ENCODE measurements at regions not wholly inside any gene's neighbourhood (a gene's known extent, or its start where the extent isn't known, plus 50 kb on each side); places are given as distances from the start of the nearest gene placed in this dataset.

GRCh38 chr3:117818592-117818991 is 1109.0 kb downstream of the TUSC7 start:
- H3K4me1 ChIP-seq (ENCODE audit: control insufficient read depth, insufficient read depth, low read length), result no peaks in the 10 kb centered on the region
- H3K4me3 ChIP-seq (ENCODE audit: low read length), result no peak overlapping the region
- no peaks in the 10 kb centered on the region for H3K9me3 ChIP-seq (ENCODE audit: control insufficient read depth, low read length)
- no peaks in the 10 kb centered on the region for H3K27me3 ChIP-seq (ENCODE audit: control insufficient read depth, insufficient read depth, low read length)
- H3K36me3 ChIP-seq (ENCODE audit: control insufficient read depth, insufficient read depth, low read length), result no peaks in the 10 kb centered on the region
- H3K9ac ChIP-seq (ENCODE audit: low read length), result no peak overlapping the region

DNA sequence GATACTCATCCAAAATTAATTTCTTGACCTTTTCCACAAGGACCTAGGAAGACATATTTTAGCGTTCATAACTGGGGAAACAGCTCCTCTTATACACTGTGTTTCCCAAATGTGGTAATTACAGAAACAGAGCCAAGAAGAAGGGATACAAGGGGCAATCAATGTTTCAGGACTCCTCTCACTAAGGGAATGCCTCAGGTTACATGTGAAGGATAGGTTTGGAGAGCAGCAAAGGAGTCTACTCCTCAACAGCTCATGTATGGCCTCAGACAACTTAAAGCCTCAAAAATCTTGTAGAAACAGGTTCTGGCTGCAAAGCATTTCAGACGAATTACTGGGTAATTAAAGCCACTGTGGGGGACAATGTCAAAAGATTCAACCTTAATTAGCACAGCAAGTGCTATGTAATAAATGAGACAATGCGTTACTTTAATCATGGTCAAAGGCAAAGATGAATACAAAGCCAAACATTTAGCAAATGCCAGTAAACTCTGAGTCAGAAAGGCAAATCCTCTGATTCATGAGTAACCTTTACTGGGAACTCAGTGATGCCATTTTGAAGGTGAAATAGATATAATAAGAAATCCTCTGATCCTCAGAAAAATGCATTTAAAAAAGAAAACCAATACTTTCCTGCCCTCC is 1111.2 kb downstream of the TUSC7 start:
- no peaks in the 10 kb centered on the region for H3K27me3 ChIP-seq (ENCODE audit: control insufficient read depth, insufficient read depth, low read length)
- no peaks in the 10 kb centered on the region for H3K4me1 ChIP-seq (ENCODE audit: control insufficient read depth, insufficient read depth, low read length)
- H3K36me3 ChIP-seq (ENCODE audit: control insufficient read depth, insufficient read depth, low read length), result no peaks in the 10 kb centered on the region
- no peaks in the 10 kb centered on the region for H3K9me3 ChIP-seq (ENCODE audit: control insufficient read depth, low read length)
- H3K4me3 ChIP-seq (ENCODE audit: low read length), result no peak overlapping the region
- H3K9ac ChIP-seq (ENCODE audit: low read length), result no peak overlapping the region

DNA sequence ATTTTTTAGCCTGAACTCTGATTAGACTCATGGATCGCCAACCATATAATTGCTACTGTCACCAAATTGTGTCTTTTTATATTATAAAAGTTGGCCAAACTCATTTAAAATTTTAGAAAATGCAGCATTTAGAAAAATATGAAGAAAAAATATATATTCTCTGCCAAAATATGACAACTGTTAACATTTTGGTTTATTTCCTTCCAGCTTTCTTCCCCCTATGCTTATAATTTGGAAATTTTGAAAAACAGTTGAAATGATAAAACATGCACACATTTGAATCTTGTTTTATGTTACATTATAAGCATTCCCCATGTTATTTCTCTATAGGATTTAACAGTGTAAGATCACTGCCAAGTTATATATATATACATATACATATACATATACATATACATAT is 1112.8 kb downstream of the TUSC7 start:
- Histone ChIP-seq H3K4me3 (ENCODE audit: low read length) (no peak overlapping the region), H3K4me1 (ENCODE audit: control insufficient read depth, insufficient read depth, low read length) (no peaks in the 10 kb centered on the region), H3K9ac (ENCODE audit: low read length) (no peak overlapping the region), H3K36me3 (ENCODE audit: control insufficient read depth, insufficient read depth, low read length) (no peaks in the 10 kb centered on the region), H3K27me3 (ENCODE audit: control insufficient read depth, insufficient read depth, low read length) (no peaks in the 10 kb centered on the region), H3K9me3 (ENCODE audit: control insufficient read depth, low read length) (no peaks in the 10 kb centered on the region)

DNA sequence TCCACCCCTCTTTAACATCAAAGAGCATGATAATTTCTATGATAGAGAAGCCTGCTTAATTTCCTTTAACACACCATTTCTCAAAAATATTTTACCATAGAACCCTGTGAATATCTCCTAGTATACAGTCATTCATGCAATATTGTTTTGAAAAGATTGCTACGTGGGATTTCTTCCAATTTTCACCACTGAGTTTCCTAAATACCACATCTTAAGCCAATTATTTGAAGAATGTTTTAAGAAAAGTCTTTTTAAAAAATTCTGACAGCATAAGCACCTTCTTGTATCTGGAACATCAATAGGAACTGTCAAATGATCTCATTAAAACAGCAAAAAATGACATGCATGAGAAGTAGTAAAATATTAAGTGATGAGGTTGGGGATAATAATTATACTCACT is 1126.7 kb downstream of the TUSC7 start:
- Histone ChIP-seq H3K9ac (ENCODE audit: low read length) (no peak overlapping the region), H3K27me3 (ENCODE audit: control insufficient read depth, insufficient read depth, low read length) (no peaks in the 10 kb centered on the region), H3K4me1 (ENCODE audit: control insufficient read depth, insufficient read depth, low read length) (no peaks in the 10 kb centered on the region), H3K9me3 (ENCODE audit: control insufficient read depth, low read length) (no peaks in the 10 kb centered on the region), H3K36me3 (ENCODE audit: control insufficient read depth, insufficient read depth, low read length) (no peaks in the 10 kb centered on the region), H3K4me3 (ENCODE audit: low read length) (no peak overlapping the region)

DNA sequence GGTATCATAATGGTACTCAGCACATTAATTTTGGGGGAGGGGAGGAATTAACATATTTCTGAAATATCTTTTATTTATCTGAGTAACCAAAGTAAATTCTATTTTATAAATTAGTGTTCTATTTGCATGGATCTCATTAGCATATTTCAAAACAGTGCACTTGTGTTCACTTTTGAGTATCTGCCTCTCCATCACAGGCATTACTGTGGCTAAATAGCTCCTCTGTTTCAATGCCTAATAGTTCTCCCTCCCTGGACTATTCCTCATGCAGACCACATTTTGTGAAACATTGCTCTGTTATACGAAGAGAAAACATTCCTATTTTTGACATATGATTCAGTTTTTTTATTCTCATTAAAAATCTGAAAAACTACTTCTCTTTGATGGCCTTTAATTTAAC is 1127.8 kb downstream of the TUSC7 start:
- no peaks in the 10 kb centered on the region for H3K9me3 ChIP-seq (ENCODE audit: control insufficient read depth, low read length)
- no peaks in the 10 kb centered on the region for H3K4me1 ChIP-seq (ENCODE audit: control insufficient read depth, insufficient read depth, low read length)
- H3K27me3 ChIP-seq (ENCODE audit: control insufficient read depth, insufficient read depth, low read length), result no peaks in the 10 kb centered on the region
- H3K36me3 ChIP-seq (ENCODE audit: control insufficient read depth, insufficient read depth, low read length), result no peaks in the 10 kb centered on the region
- H3K9ac ChIP-seq (ENCODE audit: low read length), result no peak overlapping the region
- H3K4me3 ChIP-seq (ENCODE audit: low read length), result no peak overlapping the region

DNA sequence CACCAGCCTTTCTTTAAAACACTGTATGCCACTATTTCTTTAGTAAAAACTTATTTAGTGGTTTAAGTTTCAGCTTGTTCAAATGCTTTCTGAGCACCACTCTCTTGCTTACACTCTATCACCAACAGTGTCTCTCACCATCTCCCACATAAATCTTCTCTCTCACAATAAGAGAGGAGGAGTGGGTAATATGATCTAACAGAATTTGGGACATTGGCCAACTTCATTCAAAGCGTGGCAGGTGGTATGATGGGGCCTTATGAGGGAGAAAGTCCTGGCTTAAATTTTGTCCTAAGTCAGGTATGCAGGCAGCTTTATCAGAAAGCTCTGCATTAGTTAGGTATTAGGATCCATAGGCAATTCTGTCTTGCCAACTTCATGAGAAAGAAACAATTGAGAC is 1132.5 kb downstream of the TUSC7 start:
- H3K9me3 ChIP-seq (ENCODE audit: control insufficient read depth, low read length), result no peaks in the 10 kb centered on the region

GRCh38 chr3:117843356-117843755 is 1133.8 kb downstream of the TUSC7 start:
- no peaks in the 10 kb centered on the region for H3K9me3 ChIP-seq (ENCODE audit: control insufficient read depth, low read length)
- no peaks in the 10 kb centered on the region for H3K36me3 ChIP-seq (ENCODE audit: control insufficient read depth, insufficient read depth, low read length)
- no peak overlapping the region for H3K4me3 ChIP-seq (ENCODE audit: low read length)
- H3K4me1 ChIP-seq (ENCODE audit: control insufficient read depth, insufficient read depth, low read length), result no peaks in the 10 kb centered on the region
- H3K9ac ChIP-seq (ENCODE audit: low read length), result no peak overlapping the region
- no peaks in the 10 kb centered on the region for H3K27me3 ChIP-seq (ENCODE audit: control insufficient read depth, insufficient read depth, low read length)

More for the DNA sequence above, 1132.5 kb downstream of the TUSC7 start:
- Histone ChIP-seq H3K4me1 (ENCODE audit: control insufficient read depth, insufficient read depth, low read length) (no peaks in the 10 kb centered on the region), H3K9ac (ENCODE audit: low read length) (no peak overlapping the region), H3K4me3 (ENCODE audit: low read length) (no peak overlapping the region), H3K36me3 (ENCODE audit: control insufficient read depth, insufficient read depth, low read length) (no peaks in the 10 kb centered on the region), H3K27me3 (ENCODE audit: control insufficient read depth, insufficient read depth, low read length) (no peaks in the 10 kb centered on the region)

DNA sequence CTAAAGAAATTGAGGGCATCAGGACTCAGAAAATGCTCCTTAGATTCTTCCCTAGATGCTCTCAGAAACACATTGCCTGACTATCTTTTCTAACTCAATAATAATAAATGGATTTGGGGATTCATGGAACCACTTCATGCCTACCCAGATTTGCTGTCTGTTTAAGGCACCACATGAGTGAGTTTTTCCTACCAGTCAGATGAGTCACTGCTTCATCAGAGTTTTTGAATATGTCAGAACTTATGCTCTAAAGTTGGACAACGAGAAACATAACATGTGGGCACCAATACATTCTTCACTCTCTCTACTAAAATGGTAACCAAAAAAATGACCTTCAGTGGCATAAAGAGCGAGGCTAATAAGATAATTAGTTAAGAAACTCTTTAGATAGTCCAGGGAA is 1135.1 kb downstream of the TUSC7 start:
- Histone ChIP-seq H3K4me1 (ENCODE audit: control insufficient read depth, insufficient read depth, low read length) (no peaks in the 10 kb centered on the region), H3K9ac (ENCODE audit: low read length) (no peak overlapping the region), H3K36me3 (ENCODE audit: control insufficient read depth, insufficient read depth, low read length) (no peaks in the 10 kb centered on the region), H3K27me3 (ENCODE audit: control insufficient read depth, insufficient read depth, low read length) (no peaks in the 10 kb centered on the region), H3K9me3 (ENCODE audit: control insufficient read depth, low read length) (no peaks in the 10 kb centered on the region), H3K4me3 (ENCODE audit: low read length) (no peak overlapping the region)

GRCh38 chr3:117846238-117846637 is 1136.7 kb downstream of the TUSC7 start:
- no peaks in the 10 kb centered on the region for H3K27me3 ChIP-seq (ENCODE audit: control insufficient read depth, insufficient read depth, low read length)
- H3K9ac ChIP-seq (ENCODE audit: low read length), result no peak overlapping the region
- no peak overlapping the region for H3K4me3 ChIP-seq (ENCODE audit: low read length)
- no peaks in the 10 kb centered on the region for H3K9me3 ChIP-seq (ENCODE audit: control insufficient read depth, low read length)
- no peaks in the 10 kb centered on the region for H3K36me3 ChIP-seq (ENCODE audit: control insufficient read depth, insufficient read depth, low read length)
- no peaks in the 10 kb centered on the region for H3K4me1 ChIP-seq (ENCODE audit: control insufficient read depth, insufficient read depth, low read length)

- Histone ChIP-seq H3K4me1 (ENCODE audit: control insufficient read depth, insufficient read depth, low read length) (no peaks in the 10 kb centered on the region), H3K36me3 (ENCODE audit: control insufficient read depth, insufficient read depth, low read length) (no peaks in the 10 kb centered on the region), H3K9me3 (ENCODE audit: control insufficient read depth, low read length) (no peaks in the 10 kb centered on the region), H3K27me3 (ENCODE audit: control insufficient read depth, insufficient read depth, low read length) (no peaks in the 10 kb centered on the region), H3K4me3 (ENCODE audit: low read length) (no peak overlapping the region), H3K9ac (ENCODE audit: low read length) (no peak overlapping the region)
Measured at GRCh38 chr3:117848606-117849005, 1139.0 kb downstream of the TUSC7 start.

DNA sequence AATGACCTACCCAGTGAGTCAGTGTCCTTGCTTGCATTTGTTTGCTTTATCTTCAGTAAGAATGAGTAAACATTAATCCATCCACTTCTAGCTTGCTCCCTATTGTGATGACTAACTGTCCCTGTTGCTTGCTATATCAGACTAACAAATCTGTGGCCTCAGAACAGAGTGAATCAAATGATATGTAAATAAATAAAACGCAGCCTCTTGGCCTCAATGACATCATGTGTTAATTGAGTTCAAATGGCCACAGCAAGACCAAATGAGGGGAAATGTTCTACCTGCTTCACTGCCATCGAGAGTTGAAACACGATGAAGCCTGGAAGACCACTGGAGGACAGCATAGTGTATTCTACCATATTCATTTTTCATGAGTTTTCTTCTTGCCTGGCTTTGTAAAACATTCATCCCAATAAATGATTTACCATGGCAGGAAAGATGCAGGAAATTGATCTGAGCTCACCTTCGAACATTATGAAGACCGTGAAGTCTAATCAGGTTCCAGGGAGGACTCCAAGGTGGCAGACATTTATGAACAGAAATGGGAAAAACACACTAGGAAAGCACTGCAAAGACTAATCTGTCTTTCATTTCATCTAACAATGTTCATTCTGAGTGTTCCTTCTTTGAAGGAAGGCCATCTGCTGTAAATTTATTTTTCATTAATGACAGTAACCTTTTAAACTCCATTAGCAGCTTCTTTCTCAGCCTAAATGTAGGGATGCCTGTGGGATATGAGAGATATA is 1144.5 kb downstream of the TUSC7 start:
- no peaks in the 10 kb centered on the region for H3K36me3 ChIP-seq (ENCODE audit: control insufficient read depth, insufficient read depth, low read length)
- no peak overlapping the region for H3K9ac ChIP-seq (ENCODE audit: low read length)
- H3K9me3 ChIP-seq (ENCODE audit: control insufficient read depth, low read length), result no peaks in the 10 kb centered on the region
- no peaks in the 10 kb centered on the region for H3K4me1 ChIP-seq (ENCODE audit: control insufficient read depth, insufficient read depth, low read length)
- H3K4me3 ChIP-seq (ENCODE audit: low read length), result no peak overlapping the region
- H3K27me3 ChIP-seq (ENCODE audit: control insufficient read depth, insufficient read depth, low read length), result no peaks in the 10 kb centered on the region

- H3K9ac ChIP-seq (ENCODE audit: low read length), result no peak overlapping the region
- H3K36me3 ChIP-seq (ENCODE audit: control insufficient read depth, insufficient read depth, low read length), result no peaks in the 10 kb centered on the region
- no peaks in the 10 kb centered on the region for H3K27me3 ChIP-seq (ENCODE audit: control insufficient read depth, insufficient read depth, low read length)
- no peak overlapping the region for H3K4me3 ChIP-seq (ENCODE audit: low read length)
- no peaks in the 10 kb centered on the region for H3K4me1 ChIP-seq (ENCODE audit: control insufficient read depth, insufficient read depth, low read length)
- no peaks in the 10 kb centered on the region for H3K9me3 ChIP-seq (ENCODE audit: control insufficient read depth, low read length)
Measured at GRCh38 chr3:117856354-117856753, 1146.8 kb downstream of the TUSC7 start.

Data from mucosa of stomach (tissue), 1 donor.